Small intestine (tissue), 7 donors: ENCODE measurements at regions not wholly inside any gene's neighbourhood (a gene's known extent, or its start where the extent isn't known, plus 50 kb on each side); places are given as distances from the start of the nearest gene placed in this dataset.

Source experiments
- DNase-seq, 2 donors: peaks; one replicate each; pipeline versions ENCODE4 v3.0.0 to v3.0.0-alpha.2; 2013
- FAIRE-seq: peaks from 2 replicates; lab custom pipeline; 2012; peaks lifted over from hg19 to GRCh38; lab: Jason Lieb, UNC
- H3K27ac ChIP-seq, 3 donors: one replicate each; pipeline ENCODE4 v1.5.1; 2013; ENCODE audit warnings: low read length in 2 of 3, mild to moderate bottlenecking in 2 of 3, control low read depth in 1 of 3, inconsistent platforms in 1 of 3, low read depth in 1 of 3, moderate library complexity in 1 of 3
- H3K27me3 ChIP-seq, 3 donors: one replicate each; pipeline ENCODE4 v1.6.1; 2013; ENCODE audit warnings: low read length in 3 of 3, inconsistent platforms in 1 of 3; ENCODE audit not compliant: control insufficient read depth in 3 of 3, insufficient read depth in 3 of 3
- H3K36me3 ChIP-seq, 3 donors: one replicate each; pipeline ENCODE4 v1.6.1; 2013; ENCODE audit warnings: low read length in 3 of 3, inconsistent platforms in 1 of 3, low read depth in 1 of 3, mild to moderate bottlenecking in 1 of 3, moderate library complexity in 1 of 3; ENCODE audit not compliant: control insufficient read depth in 3 of 3, insufficient read depth in 2 of 3
- H3K4me1 ChIP-seq, 3 donors: one replicate each; pipeline ENCODE4 v1.6.1; 2013; ENCODE audit warnings: low read length in 2 of 3, inconsistent platforms in 1 of 3, low read depth in 1 of 3, mild to moderate bottlenecking in 1 of 3, moderate library complexity in 1 of 3; ENCODE audit not compliant: control insufficient read depth in 3 of 3, insufficient read depth in 2 of 3
- H3K4me3 ChIP-seq, 3 donors: one replicate each; pipeline ENCODE4 v1.5.1; 2013; ENCODE audit warnings: low read length in 3 of 3, control low read depth in 1 of 3, inconsistent platforms in 1 of 3, low read depth in 1 of 3, mild to moderate bottlenecking in 1 of 3, moderate library complexity in 1 of 3
- H3K9me3 ChIP-seq, 2 donors: one replicate each; pipeline ENCODE4 v1.6.1; 2013; ENCODE audit warnings: low read depth in 1 of 2, low read length in 1 of 2; ENCODE audit not compliant: control insufficient read depth in 2 of 2, insufficient read depth in 1 of 2
- WGBS, 3 donors: extraction: QIAGEN DNeasy Blood & Tissue Kit; methylation state at CpG; one replicate each; pipeline ENCODE4 v1.1.7; 2013; 5-methylcytosine and 5-hydroxymethylcytosine counted together
- donor health status: healthy with polysubstance abuse.
- donor health status: control.
- donor health status: control.
- donor health status: Bipolar disorder and iron deficiency.
- donor health status: healthy.

DNA sequence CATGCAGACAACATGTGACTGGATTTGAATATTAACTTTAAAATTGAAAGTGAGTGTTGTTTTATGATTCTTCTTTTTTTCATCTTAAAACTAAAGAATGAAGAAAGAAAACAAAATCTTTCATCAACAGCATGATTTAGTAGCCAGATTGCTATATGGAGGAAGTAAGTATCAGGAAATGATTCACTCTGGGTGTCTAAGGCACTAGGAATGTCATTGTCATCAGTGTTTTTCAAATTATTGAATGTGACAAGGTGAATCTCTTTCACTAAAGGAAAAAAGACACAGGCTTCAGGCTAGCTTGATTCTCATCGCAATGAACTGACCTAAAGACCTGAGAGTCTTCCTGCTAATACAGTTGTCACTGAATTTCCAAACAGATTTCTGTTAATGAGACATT is 430.1 kb downstream of the FBXO15 start:
- 82 to 97% (median 92%) methylated on average over 1 of the region's 1 CpG for WGBS, 3 donors
- FAIRE-seq: no peak

DNA sequence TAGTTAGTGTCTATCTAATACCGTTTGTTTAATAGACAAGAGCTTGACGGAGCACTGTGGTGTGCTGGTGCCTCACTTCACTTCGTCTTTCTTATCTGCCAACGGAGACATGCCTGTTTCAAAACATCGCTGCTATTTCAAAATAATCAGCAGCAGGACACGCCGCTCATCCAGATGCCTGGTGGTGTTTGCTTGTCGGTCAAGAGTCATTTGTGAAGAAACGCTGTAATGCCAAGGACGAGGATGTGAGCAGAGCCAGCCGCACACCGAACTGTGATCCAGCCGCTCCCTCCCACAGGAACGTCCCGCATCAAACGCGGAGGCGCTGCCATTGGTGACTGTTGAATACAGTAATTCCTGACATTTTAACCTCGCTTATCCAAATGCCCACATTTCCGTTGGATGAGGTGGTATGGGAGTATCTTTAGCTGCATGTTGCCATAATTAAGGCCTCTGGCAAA is 432.4 kb downstream of the FBXO15 start:
- no peak for FAIRE-seq
- Histone ChIP-seq H3K36me3 (no peaks in the 10 kb centered on the region), H3K4me3 (no peak overlapping the region), H3K9me3 (no peaks in the 10 kb centered on the region), H3K27ac (no peak overlapping the region), H3K4me1 (no peaks in the 10 kb centered on the region), H3K27me3 (no peaks in the 10 kb centered on the region)
- no peak for DNase-seq
- 52 to 63% (median 57%) methylated on average over 20 of the region's 20 CpGs for WGBS, 3 donors

More for the DNA sequence above, 430.1 kb downstream of the FBXO15 start:
- H3K9me3 ChIP-seq: no peaks in the 10 kb centered on the region
- no peak for DNase-seq
- H3K27ac ChIP-seq: no peak overlapping the region
- no peak overlapping the region for H3K4me3 ChIP-seq
- H3K27me3 ChIP-seq: no peaks in the 10 kb centered on the region
- no peaks in the 10 kb centered on the region for H3K4me1 ChIP-seq
- no peaks in the 10 kb centered on the region for H3K36me3 ChIP-seq

DNA sequence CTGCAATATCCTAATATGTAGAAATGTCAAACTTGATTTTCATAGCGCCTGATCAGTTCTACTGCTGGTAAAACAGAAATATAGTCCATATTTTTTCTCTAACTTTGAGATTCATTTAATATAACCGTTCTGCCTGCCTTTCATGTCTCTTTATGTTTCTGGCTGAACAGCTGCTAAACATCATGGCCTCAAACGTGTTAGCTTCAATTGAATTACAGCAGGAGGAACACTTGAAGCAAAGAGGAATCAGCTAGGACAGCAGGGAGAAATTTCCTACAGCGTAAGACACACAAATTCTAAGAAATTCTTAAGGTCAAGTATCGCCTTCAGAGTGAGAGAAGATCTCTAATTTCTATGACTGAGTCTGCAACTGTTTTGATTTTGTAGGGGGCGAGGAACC is 433.2 kb downstream of the FBXO15 start:
- Histone ChIP-seq H3K27me3 (no peaks in the 10 kb centered on the region), H3K9me3 (no peaks in the 10 kb centered on the region), H3K4me1 (no peaks in the 10 kb centered on the region), H3K4me3 (no peak overlapping the region), H3K27ac (no peak overlapping the region), H3K36me3 (no peaks in the 10 kb centered on the region)
- no peak for FAIRE-seq
- DNase-seq: no peak
- WGBS, 3 donors: 62 to 67% (median 66%) methylated on average over 6 of the region's 6 CpGs

DNA sequence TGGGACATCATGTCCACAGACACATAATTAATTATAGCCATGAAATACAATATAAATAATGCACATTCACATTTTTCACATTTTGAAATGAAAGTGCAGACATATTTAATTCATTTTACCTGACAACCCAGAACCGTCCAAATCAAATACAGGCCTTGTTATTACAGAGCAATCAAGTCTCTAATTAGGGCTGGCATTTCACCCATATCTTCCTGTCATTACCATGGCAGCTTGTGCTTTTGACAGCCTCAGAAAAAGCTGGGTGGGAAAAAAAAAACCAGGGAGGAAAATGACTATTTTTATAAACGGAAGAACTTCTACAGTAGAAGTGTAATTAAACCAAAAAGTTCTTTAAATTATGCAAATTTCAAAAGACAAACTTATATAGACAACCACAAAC is 436.4 kb downstream of the FBXO15 start:
- 48 to 63% (median 53%) methylated on average over 2 of the region's 2 CpGs for WGBS, 3 donors
- no peaks in the 10 kb centered on the region for H3K4me1 ChIP-seq
- no peak for FAIRE-seq

DNA sequence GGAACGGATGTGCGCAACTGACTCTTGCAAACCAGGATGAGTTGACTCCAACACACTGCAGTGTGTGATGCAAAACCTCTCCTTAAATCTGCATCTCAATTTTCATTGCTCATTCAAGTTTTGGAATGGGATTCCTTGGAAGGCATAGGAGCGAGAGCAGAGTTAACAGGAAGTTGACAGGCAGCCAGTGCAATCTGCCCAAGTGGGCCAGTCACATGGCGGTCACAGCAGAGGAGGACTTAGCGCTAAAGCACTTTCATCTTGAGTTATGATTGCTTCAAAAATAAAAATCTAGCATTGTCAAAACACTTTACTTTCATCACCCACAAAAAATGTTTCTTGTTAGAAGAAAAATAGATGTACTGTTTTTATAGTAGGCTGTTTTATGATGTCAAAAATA is 439.0 kb downstream of the FBXO15 start:
- no peaks in the 10 kb centered on the region for H3K27me3 ChIP-seq
- no peaks in the 10 kb centered on the region for H3K36me3 ChIP-seq
- 86 to 89% (median 88%) methylated on average over 5 of the region's 5 CpGs for WGBS, 3 donors
- FAIRE-seq (no peak), DNase-seq (no peak)
- no peak overlapping the region for H3K4me3 ChIP-seq
- H3K27ac ChIP-seq: no peak overlapping the region
- H3K4me1 ChIP-seq: no peaks in the 10 kb centered on the region
- H3K9me3 ChIP-seq: no peaks in the 10 kb centered on the region

More for the DNA sequence above, 436.4 kb downstream of the FBXO15 start:
- no peaks in the 10 kb centered on the region for H3K36me3 ChIP-seq
- H3K9me3 ChIP-seq: no peaks in the 10 kb centered on the region
- no peak for DNase-seq
- no peaks in the 10 kb centered on the region for H3K27me3 ChIP-seq
- H3K4me3 ChIP-seq: no peak overlapping the region
- H3K27ac ChIP-seq: no peak overlapping the region

DNA sequence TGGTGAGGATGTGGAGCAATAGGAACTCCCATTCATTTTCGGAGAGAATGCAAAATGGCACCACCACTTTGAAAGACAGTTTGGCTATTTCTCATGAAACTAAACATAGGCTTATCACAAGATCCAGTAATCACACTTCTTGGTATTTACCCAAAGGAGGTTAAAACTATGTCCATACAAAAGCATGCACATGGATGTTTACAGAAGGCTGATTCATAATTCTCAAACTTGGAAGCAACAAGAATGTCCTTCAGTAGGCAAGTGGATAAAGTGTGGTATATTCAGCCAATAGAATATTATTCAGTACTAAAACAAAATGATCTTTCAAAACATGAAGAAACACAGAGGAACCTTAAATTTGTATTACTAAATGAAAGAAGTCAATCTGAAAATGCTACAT is 440.6 kb downstream of the FBXO15 start:
- WGBS, 3 donors: 81 to 93% (median 84%) methylated on average over 1 of the region's 1 CpG
- no peaks in the 10 kb centered on the region for H3K27me3 ChIP-seq
- H3K4me1 ChIP-seq: no peaks in the 10 kb centered on the region
- no peak for FAIRE-seq
- no peak overlapping the region for H3K27ac ChIP-seq
- DNase-seq: no peak
- no peaks in the 10 kb centered on the region for H3K36me3 ChIP-seq
- H3K4me3 ChIP-seq: no peak overlapping the region
- no peaks in the 10 kb centered on the region for H3K9me3 ChIP-seq

DNA sequence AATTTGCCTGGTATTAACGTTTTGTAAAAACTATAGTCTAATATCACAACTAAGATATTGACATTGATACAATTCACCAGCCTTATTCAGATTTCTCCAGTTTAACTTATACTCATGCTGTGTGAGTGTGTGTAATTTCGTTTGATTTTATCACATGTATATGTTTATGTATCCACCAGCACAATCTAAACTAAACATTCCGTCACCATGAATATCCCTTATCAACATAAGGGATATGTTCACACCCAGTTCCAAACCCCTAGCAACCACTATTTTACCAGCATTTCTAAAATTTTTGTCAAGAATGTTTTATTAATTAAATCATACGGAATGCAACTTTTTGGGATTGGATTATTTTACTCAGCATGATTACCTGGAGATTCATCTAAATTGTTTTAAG is 450.3 kb downstream of the FBXO15 start:
- H3K27me3 ChIP-seq: no peaks in the 10 kb centered on the region
- WGBS, 3 donors: 45 to 56% (median 50%) methylated on average over 4 of the region's 4 CpGs

DNA sequence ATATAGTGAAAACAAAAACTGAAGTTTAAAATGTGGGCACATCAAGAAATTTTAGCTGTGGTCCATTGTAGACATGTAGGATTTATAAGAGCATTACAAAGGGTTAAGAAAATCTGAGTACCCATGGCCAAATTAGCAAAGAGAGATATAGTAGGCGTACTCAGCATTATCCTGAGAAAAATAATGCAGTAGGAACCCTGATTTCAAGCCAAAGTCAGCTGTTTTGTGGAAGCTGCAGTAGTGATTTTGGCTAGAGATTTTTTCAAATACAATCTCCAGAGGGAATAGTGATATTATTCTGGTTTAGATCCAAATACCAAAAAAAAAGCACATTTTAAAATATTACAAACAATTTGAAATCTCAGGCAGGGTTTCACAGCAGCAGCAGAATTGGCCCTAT is 450.9 kb downstream of the FBXO15 start:
- no peak overlapping the region for H3K27ac ChIP-seq
- no peaks in the 10 kb centered on the region for H3K27me3 ChIP-seq
- H3K9me3 ChIP-seq: peaks cover 0 to 3% of the 10 kb centered on the region in 2 donors
- no peak for FAIRE-seq
- no peaks in the 10 kb centered on the region for H3K4me1 ChIP-seq
- H3K4me3 ChIP-seq: no peak overlapping the region
- 31 to 59% (median 50%) methylated on average over 1 of the region's 1 CpG for WGBS, 3 donors
- H3K36me3 ChIP-seq: no peaks in the 10 kb centered on the region
- DNase-seq: no peak

More for the DNA sequence above, 450.3 kb downstream of the FBXO15 start:
- Histone ChIP-seq H3K4me3 (no peak overlapping the region), H3K27ac (no peak overlapping the region), H3K9me3 (peaks cover 0 to 3% of the 10 kb centered on the region in 2 donors), H3K36me3 (no peaks in the 10 kb centered on the region), H3K4me1 (no peaks in the 10 kb centered on the region)
- FAIRE-seq: no peak
- no peak for DNase-seq

DNA sequence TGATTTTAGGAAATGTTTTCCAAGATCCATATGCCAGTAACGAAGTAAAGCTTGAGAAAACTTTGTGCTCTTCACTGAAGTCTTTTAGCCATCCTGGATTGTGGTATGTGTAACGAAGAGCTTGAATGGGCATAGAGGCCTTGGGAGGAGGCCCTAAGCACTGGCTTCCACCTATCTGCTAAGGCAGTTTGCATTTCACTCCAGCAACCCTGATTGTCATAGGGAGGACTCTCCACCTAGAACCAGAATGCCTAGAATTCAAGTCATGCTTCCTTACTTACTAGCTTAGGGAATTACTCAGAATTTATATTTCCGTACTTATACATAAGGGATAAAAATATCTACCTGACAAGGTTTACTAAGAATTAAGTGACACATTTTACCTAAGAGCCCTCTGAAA is 451.5 kb downstream of the FBXO15 start:
- Histone ChIP-seq H3K27me3 (no peaks in the 10 kb centered on the region), H3K4me1 (no peaks in the 10 kb centered on the region), H3K36me3 (no peaks in the 10 kb centered on the region), H3K27ac (no peak overlapping the region), H3K9me3 (peaks cover 0 to 3% of the 10 kb centered on the region in 2 donors), H3K4me3 (no peak overlapping the region)
- DNase-seq (no peak), FAIRE-seq (no peak)
- 55 to 79% (median 70%) methylated on average over 3 of the region's 3 CpGs for WGBS, 3 donors
